Endothelial cell of umbilical vein (primary cell): ENCODE measurements at regions not wholly inside any gene's neighbourhood (a gene's known extent, or its start where the extent isn't known, plus 50 kb on each side); places are given as distances from the start of the nearest gene placed in this dataset.

Experiments
- BruUV-seq: library from RNA; stranded (reverse); fragments of 400-500 nt; replicated peaks from 2 replicates; lab custom pipeline; 2021; lab: Mats Ljungman, UMichigan
- CTCF ChIA-PET: fragments of 300-600, 350-600 bp; sonication (Branson Sonifier 250); formaldehyde crosslinking; loops from one replicate; lab custom pipeline; 2021; ENCODE audit warnings: antibody characterized with exemption, inconsistent platforms; lab: Charles Lee
- POLR2A ChIA-PET: fragments of 300-600, 350-600 bp; sonication (Branson Sonifier 250); formaldehyde crosslinking; loops from one replicate; lab custom pipeline; 2021; ENCODE audit warnings: antibody characterized with exemption, inconsistent platforms; lab: Charles Lee
- DNase-seq: peaks from one replicate; pipeline ENCODE4 v3.0.0-alpha.2; 2011; ENCODE audit warnings: low read depth, low spot score
- FAIRE-seq: peaks from 2 replicates; lab custom pipeline; 2011; peaks lifted over from hg19 to GRCh38; lab: Jason Lieb, UNC
- H2AFZ ChIP-seq: 2 replicates; pipeline ENCODE4 v1.6.0; 2012; ENCODE audit warnings: low read depth, low read length, control low read depth, inconsistent platforms
- H3K27ac ChIP-seq: 2 replicates; pipeline ENCODE4 v1.5.1; 2011; ENCODE audit warnings: low read depth, mild to moderate bottlenecking, control low read depth, low read length, moderate library complexity; ENCODE audit not compliant: insufficient read depth
- H3K27me3 ChIP-seq, 2 experiments: 2 replicates each; pipeline versions ENCODE4 v1.6.0 to v1.6.1; 2011; ENCODE audit warnings: low read length in 2 of 2, mixed read lengths in 1 of 2; ENCODE audit not compliant: control insufficient read depth in 2 of 2, insufficient read depth in 2 of 2
- H3K36me3 ChIP-seq, 2 experiments: 2 replicates in 1 of 2; 3 replicates in 1 of 2; pipeline ENCODE4 v1.5.1; 2011; ENCODE audit warnings: low read length in 2 of 2, mild to moderate bottlenecking in 1 of 2, moderate library complexity in 1 of 2; ENCODE audit not compliant: control insufficient read depth in 2 of 2, insufficient read depth in 2 of 2; ENCODE audit errors: extremely low read depth in 1 of 2
- H3K4me1 ChIP-seq: 3 replicates; pipeline ENCODE4 v1.5.1; 2011; ENCODE audit warnings: mild to moderate bottlenecking, low read length; ENCODE audit not compliant: control insufficient read depth, insufficient read depth; ENCODE audit errors: extremely low read depth
- H3K4me2 ChIP-seq: 2 replicates; pipeline ENCODE4 v1.6.1; 2011; ENCODE audit warnings: low read length, control low read depth, mixed read lengths; ENCODE audit not compliant: insufficient read depth
- H3K4me3 ChIP-seq, 3 experiments: fragments of 200-600 bp in 1 of 3; sonication (generic), shearing (Covaris generic) in 1 of 3; replicated peaks in 1 of 3; 2 replicates each; pipeline ENCODE4 v1.5.1; 2011 to 2016; ENCODE audit warnings: control low read depth in 3 of 3, low read length in 3 of 3, mild to moderate bottlenecking in 2 of 3, inconsistent platforms in 1 of 3, low read depth in 1 of 3, moderate library complexity in 1 of 3; ENCODE audit not compliant: insufficient read depth in 1 of 3
- H3K79me2 ChIP-seq: 2 replicates; pipeline ENCODE4 v1.6.0; 2012; ENCODE audit warnings: low read length, inconsistent platforms; ENCODE audit not compliant: control insufficient read depth, insufficient read depth
- H3K9ac ChIP-seq: replicated peaks from 2 replicates; pipeline ENCODE3; 2011; ENCODE audit warnings: low read length, control low read depth; ENCODE audit not compliant: insufficient read depth; ENCODE audit errors: extremely low read depth
- H3K9me1 ChIP-seq: replicated peaks from 3 replicates; pipeline ENCODE4 v1.6.0; 2011; ENCODE audit warnings: mild to moderate bottlenecking, low read length; ENCODE audit not compliant: control insufficient read depth, insufficient read depth; ENCODE audit errors: extremely low read depth
- H3K9me3 ChIP-seq: replicated peaks from 2 replicates; pipeline ENCODE4 v1.5.1; 2012; ENCODE audit warnings: low read length, inconsistent platforms; ENCODE audit not compliant: control insufficient read depth, insufficient read depth
- H4K20me1 ChIP-seq: replicated peaks from 2 replicates; pipeline ENCODE3; 2011; ENCODE audit warnings: mild to moderate bottlenecking, low read length; ENCODE audit not compliant: control insufficient read depth, insufficient read depth; ENCODE audit errors: extremely low read depth
- CTCF ChIP-seq, 2 donors: IDR thresholded peaks; 1 replicate in 1 of 2; 2 replicates in 1 of 2; pipeline ENCODE4 v1.5.1; 2011; ENCODE audit warnings: low read length in 2 of 2, mild to moderate bottlenecking in 2 of 2, moderate library complexity in 2 of 2, control low read depth in 1 of 2, inconsistent platforms in 1 of 2, low read depth in 1 of 2; ENCODE audit not compliant: insufficient read depth in 1 of 2; ENCODE audit errors: extremely low read depth in 1 of 2
- EZH2 ChIP-seq: IDR thresholded peaks from 2 replicates; pipeline ENCODE4 v1.6.1; 2012; ENCODE audit warnings: borderline replicate concordance, low read depth, mild to moderate bottlenecking, moderate library complexity, low read length, inconsistent platforms; ENCODE audit not compliant: severe bottlenecking
- FOS ChIP-seq: IDR thresholded peaks from 2 replicates; pipeline ENCODE4 v1.6.1; 2011; ENCODE audit warnings: mild to moderate bottlenecking, low read length, moderate library complexity, borderline replicate concordance; ENCODE audit not compliant: insufficient read depth
- GATA2 ChIP-seq: IDR thresholded peaks from 2 replicates; pipeline ENCODE4 v1.7.0; 2011; ENCODE audit warnings: low read depth, mild to moderate bottlenecking, moderate library complexity, mixed read lengths, low read length; ENCODE audit not compliant: insufficient read length, insufficient read depth
- JUN ChIP-seq: IDR thresholded peaks from 2 replicates; pipeline ENCODE4 v1.6.1; 2011; ENCODE audit warnings: borderline replicate concordance, low read depth; ENCODE audit not compliant: insufficient read length, insufficient read depth
- MAX ChIP-seq: IDR thresholded peaks from 2 replicates; pipeline ENCODE4 v1.6.1; 2011; ENCODE audit not compliant: insufficient read depth, insufficient read length
- MYC ChIP-seq: IDR thresholded peaks from one replicate; pipeline ENCODE4 v1.6.1; 2011; ENCODE audit warnings: mild to moderate bottlenecking, low read depth, low read length
- POLR2A ChIP-seq: IDR thresholded peaks from 2 replicates; pipeline ENCODE4 v1.6.1; 2012; ENCODE audit warnings: low read depth, mild to moderate bottlenecking, control low read depth, low read length
- POLR2AphosphoS5 ChIP-seq: IDR thresholded peaks from 2 replicates; pipeline ENCODE4 v1.6.1; 2012; ENCODE audit warnings: low read depth, mild to moderate bottlenecking, control low read depth, low read length, moderate library complexity; ENCODE audit not compliant: insufficient read depth
- dilution Hi-C: fragments of 300-500 bp; cut with MboI; formaldehyde crosslinking; loops from one replicate; pipeline ENCODE4 v1.15.0; 2019; ENCODE audit warnings: low sequenced_read_pairs; ENCODE audit not compliant: extremely low pct_ligation_motif_present
- intact Hi-C: fragments of 100-400 bp; cut with micrococcal nuclease; formaldehyde crosslinking; loops from one replicate; pipeline ENCODE4 v1.10.0; 2022

- no peaks in the 10 kb centered on the region for H3K79me2 ChIP-seq
- H3K9me1 ChIP-seq, result no peaks in the 10 kb centered on the region
- no peak for DNase-seq
- no peak for FAIRE-seq
- intact Hi-C loops, result no loop called here
- no TSS peak for BruUV-seq
- no peak overlapping the region for H3K4me2 ChIP-seq
- no peak overlapping the region for H3K9ac ChIP-seq
- no peak for TF ChIP-seq MAX
- no peak for TF ChIP-seq CTCF (IDR thresholded peaks at IDR 0.05; ENCODE audit: extremely low read depth in 1 of 2, insufficient read depth in 1 of 2, low read depth in 1 of 2, low read length in 2 of 2)
- no peak for TF ChIP-seq EZH2
- no peak for TF ChIP-seq MYC
- TF ChIP-seq FOS, result no peak
- no peak for TF ChIP-seq POLR2AphosphoS5
- TF ChIP-seq POLR2A, result no peak
- TF ChIP-seq GATA2, result no peak
- no peak for TF ChIP-seq JUN
- H4K20me1 ChIP-seq, result no peaks in the 10 kb centered on the region
- dilution Hi-C loops, result no loop called here
- H3K27ac ChIP-seq, result no peak overlapping the region
- POLR2A ChIA-PET, result no interaction called here
- H3K4me1 ChIP-seq, result no peaks in the 10 kb centered on the region
- H2AFZ ChIP-seq, result no peak overlapping the region
- CTCF ChIA-PET, result no interaction called here
- no peaks in the 10 kb centered on the region for H3K36me3 ChIP-seq
- no peaks in the 10 kb centered on the region for H3K27me3 ChIP-seq
- H3K9me3 ChIP-seq, result no peaks in the 10 kb centered on the region
- H3K4me3 ChIP-seq, result no peak overlapping the region
Observed at GRCh38 chr2:217448860-217449259, 553.9 kb downstream of the TNS1 start.
